Erythroblast (primary cell): ENCODE measurements at regions not wholly inside any gene's neighbourhood (a gene's known extent, or its start where the extent isn't known, plus 50 kb on each side); places are given as distances from the start of the nearest gene placed in this dataset.

Experiments
- GATA1 ChIP-seq: IDR thresholded peaks from 2 replicates; pipeline ENCODE4 v1.6.1; 2011; ENCODE audit warnings: low read depth, mild to moderate bottlenecking, control low read depth, low read length, moderate library complexity
- POLR2A ChIP-seq: IDR thresholded peaks from 2 replicates; pipeline ENCODE4 v1.6.1; 2011; ENCODE audit warnings: mild to moderate bottlenecking, low read length

DNA sequence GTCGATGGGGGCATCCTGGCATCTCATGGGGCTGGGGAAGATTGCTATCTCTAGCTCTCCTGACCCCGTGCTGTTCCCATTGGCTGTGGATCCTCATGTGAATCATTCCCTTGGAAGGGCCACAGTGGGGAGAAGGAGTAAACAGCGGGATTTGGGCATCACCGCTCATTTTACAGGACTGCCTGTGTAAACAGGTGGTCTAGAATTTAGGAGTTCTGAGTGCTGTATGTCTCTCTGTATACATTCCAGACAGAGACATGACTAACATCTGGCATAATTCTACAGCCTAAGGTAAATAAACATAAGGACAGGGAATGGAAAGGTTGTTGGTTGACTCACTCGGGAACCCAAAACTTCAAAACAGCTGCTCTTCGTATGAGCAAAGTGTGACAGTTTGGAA is 92.7 kb downstream of the COPS8 start:
- TF ChIP-seq POLR2A (no peak), GATA1 (no peak)
